ENCODE measurements at regions not wholly inside any gene's neighbourhood (a gene's known extent, or its start where the extent isn't known, plus 50 kb on each side); places are given as distances from the start of the nearest gene placed in this dataset.

GRCh38 chr7:20267482-20267881 is 50.3 kb upstream of the MACC1 start:
- no peak for TF ChIP-seq CTCF (IDR thresholded peaks at IDR 0.05)
- ATAC-seq = no peak
- no peak for DNase-seq
- Histone ChIP-seq H3K27ac (no peak overlapping the region), H3K4me1 (no peaks in the 10 kb centered on the region), H3K36me3 (no peaks in the 10 kb centered on the region), H3K4me3 (no peak overlapping the region), H3K27me3 (no peaks in the 10 kb centered on the region), H3K9me3 (no peaks in the 10 kb centered on the region)
- intact Hi-C loops (cut with DNase I) = no loop called here

GRCh38 chr7:20268824-20269223 is 51.6 kb upstream of the MACC1 start:
- intact Hi-C loops (cut with DNase I) = no loop called here
- Histone ChIP-seq H3K4me1 (no peaks in the 10 kb centered on the region), H3K9me3 (no peaks in the 10 kb centered on the region), H3K27ac (no peak overlapping the region), H3K36me3 (no peaks in the 10 kb centered on the region), H3K4me3 (no peak overlapping the region), H3K27me3 (no peaks in the 10 kb centered on the region)
- DNase-seq = no peak
- ATAC-seq = peak; percentile 39
- TF ChIP-seq CTCF (IDR thresholded peaks at IDR 0.05) = no peak

GRCh38 chr7:20269726-20270125 is 52.5 kb upstream of the MACC1 start:
- Histone ChIP-seq H3K27ac (no peak overlapping the region), H3K4me3 (no peak overlapping the region), H3K27me3 (no peaks in the 10 kb centered on the region), H3K36me3 (no peaks in the 10 kb centered on the region), H3K4me1 (no peaks in the 10 kb centered on the region), H3K9me3 (no peaks in the 10 kb centered on the region)
- intact Hi-C loops (cut with DNase I) = no loop called here
- ATAC-seq (no peak), DNase-seq (no peak)
- TF ChIP-seq CTCF (IDR thresholded peaks at IDR 0.05) = no peak

- no peak for ATAC-seq
- intact Hi-C loops (cut with DNase I) = no loop called here
- peak overlapping the region in 1 of 2 donors; percentile 9 for H3K27ac ChIP-seq
- no peak overlapping the region for H3K4me3 ChIP-seq
- no peak for TF ChIP-seq CTCF (IDR thresholded peaks at IDR 0.05)
- H3K36me3 ChIP-seq = no peaks in the 10 kb centered on the region
- no peak for DNase-seq
- no peaks in the 10 kb centered on the region for H3K27me3 ChIP-seq
- H3K4me1 ChIP-seq = no peaks in the 10 kb centered on the region
- no peaks in the 10 kb centered on the region for H3K9me3 ChIP-seq
Measured at GRCh38 chr7:20270371-20270770, 53.2 kb upstream of the MACC1 start.

GRCh38 chr7:20270867-20271266 is 53.7 kb upstream of the MACC1 start:
- H3K27me3 ChIP-seq = no peaks in the 10 kb centered on the region
- no peak for TF ChIP-seq CTCF (IDR thresholded peaks at IDR 0.05)
- H3K4me3 ChIP-seq = no peak overlapping the region
- DNase-seq = no peak
- no peak for ATAC-seq
- H3K27ac ChIP-seq = no peak overlapping the region
- H3K36me3 ChIP-seq = no peaks in the 10 kb centered on the region
- intact Hi-C loops (cut with DNase I) = no loop called here
- no peaks in the 10 kb centered on the region for H3K9me3 ChIP-seq
- no peaks in the 10 kb centered on the region for H3K4me1 ChIP-seq
